Vagina (tissue), 2 donors: ENCODE measurements at regions not wholly inside any gene's neighbourhood (a gene's known extent, or its start where the extent isn't known, plus 50 kb on each side); places are given as distances from the start of the nearest gene placed in this dataset.

Source experiments
- CTCF ChIP-seq, 3 experiments: fragments of 450-650 bp in 2 of 3; fragments of 200-600 bp in 1 of 3; sonication (generic) in 1 of 3; IDR thresholded peaks; one replicate each; pipeline ENCODE4 v1.5.1; 2017 to 2019; ENCODE audit warnings: antibody characterized with exemption in 3 of 3, mild to moderate bottlenecking in 2 of 3, moderate library complexity in 2 of 3
- POLR2A ChIP-seq, 2 donors: fragments of 450-650 bp; IDR thresholded peaks; one replicate each; pipeline ENCODE4 v1.6.1; 2017; ENCODE audit warnings: antibody characterized with exemption in 2 of 2, mild to moderate bottlenecking in 2 of 2, moderate library complexity in 2 of 2
- POLR2AphosphoS5 ChIP-seq, 2 donors: sonication (generic); formaldehyde crosslinking; IDR thresholded peaks; one replicate each; pipeline ENCODE4 v1.9.0; 2017; ENCODE audit warnings: antibody characterized with exemption in 2 of 2, mild to moderate bottlenecking in 2 of 2, low read depth in 1 of 2; ENCODE audit not compliant: insufficient read depth in 1 of 2

GRCh38 chr2:18395555-18395954, 164.9 kb downstream of the RDH14 start:
- TF ChIP-seq CTCF (IDR thresholded peaks at IDR 0.05) (no peak), POLR2AphosphoS5 (IDR thresholded peaks at IDR 0.05; ENCODE audit: insufficient read depth in 1 of 2, low read depth in 1 of 2) (no peak), POLR2A (IDR thresholded peaks at IDR 0.05) (no peak)
